CD4-positive, alpha-beta T cell treated with Interleukin-6 for 4 hours (primary cell): ENCODE measurements at regions not wholly inside any gene's neighbourhood (a gene's known extent, or its start where the extent isn't known, plus 50 kb on each side); places are given as distances from the start of the nearest gene placed in this dataset.

ENCODE experiments used
- DNase-seq: peaks from one replicate; pipeline ENCODE4 v3.0.0-alpha.2; 2020; ENCODE audit warnings: mixed read lengths

GRCh38 chr4:151930372-151930771, 169.6 kb upstream of the GATB start:
- DNase-seq: no peak

- DNase-seq: no peak
These were observed 167.3 kb upstream of the GATB start for GRCh38 chr4:151928112-151928511.

GRCh38 chr4:151922811-151923210, 162.0 kb upstream of the GATB start:
- DNase-seq: no peak

- no peak for DNase-seq
These were observed 161.5 kb upstream of the GATB start for GRCh38 chr4:151922306-151922705.

- DNase-seq: no peak
These were observed 161.0 kb upstream of the GATB start for GRCh38 chr4:151921811-151922210.

GRCh38 chr4:151921386-151921785, 160.6 kb upstream of the GATB start:
- DNase-seq: no peak

- DNase-seq: no peak
These were observed 156.4 kb upstream of the GATB start for GRCh38 chr4:151917145-151917734.

GRCh38 chr4:151912632-151913031, 151.8 kb upstream of the GATB start:
- DNase-seq: no peak

GRCh38 chr4:151911970-151912369, 151.2 kb upstream of the GATB start:
- no peak for DNase-seq

- DNase-seq: no peak
These were observed 148.1 kb upstream of the GATB start for GRCh38 chr4:151908734-151909497.

- no peak for DNase-seq
These were observed 147.4 kb upstream of the GATB start for GRCh38 chr4:151908201-151908600.

- DNase-seq: no peak
These were observed 145.6 kb upstream of the GATB start for GRCh38 chr4:151906438-151906837.

GRCh38 chr4:151905197-151905596, 144.4 kb upstream of the GATB start:
- DNase-seq: no peak

GRCh38 chr4:151901631-151902030, 140.8 kb upstream of the GATB start:
- no peak for DNase-seq

GRCh38 chr4:151896880-151897279, 136.1 kb upstream of the GATB start:
- no peak for DNase-seq

- no peak for DNase-seq
These were observed 134.9 kb upstream of the GATB start for GRCh38 chr4:151895671-151896070.

GRCh38 chr4:151894246-151894645, 133.4 kb upstream of the GATB start:
- no peak for DNase-seq

GRCh38 chr4:151888367-151888866, 127.6 kb upstream of the GATB start:
- no peak for DNase-seq

- no peak for DNase-seq
These were observed 127.0 kb upstream of the GATB start for GRCh38 chr4:151887816-151888180.

- DNase-seq: no peak
These were observed 126.4 kb upstream of the GATB start for GRCh38 chr4:151887031-151887815.

- no peak for DNase-seq
These were observed 124.3 kb upstream of the GATB start for GRCh38 chr4:151885123-151885522.

GRCh38 chr4:151883747-151884146, 122.9 kb upstream of the GATB start:
- DNase-seq: no peak

GRCh38 chr4:151882072-151882803, 121.4 kb upstream of the GATB start:
- no peak for DNase-seq
